ENCODE measurements at regions not wholly inside any gene's neighbourhood (a gene's known extent, or its start where the extent isn't known, plus 50 kb on each side); places are given as distances from the start of the nearest gene placed in this dataset.

DNA sequence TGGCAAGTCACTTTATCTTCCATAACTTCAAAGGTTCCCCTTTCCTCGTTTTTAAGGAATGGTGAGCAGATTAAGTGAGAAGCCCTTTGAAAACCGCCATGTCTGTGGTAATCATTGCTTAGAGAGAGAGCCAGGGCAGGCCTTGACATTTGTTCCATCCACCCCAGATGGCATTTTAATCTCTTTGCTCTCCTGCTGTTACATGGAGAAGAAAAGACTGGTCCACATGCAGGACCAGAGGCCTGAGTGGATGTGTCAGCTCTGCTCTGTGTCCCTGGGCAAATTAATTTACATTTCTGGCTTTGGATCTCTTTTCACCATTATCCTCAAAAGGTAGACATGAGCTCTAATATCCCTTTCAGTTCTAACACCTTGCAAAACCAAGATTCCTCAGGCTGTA lies 157.3 kb upstream of the LPP start:
- H3K27me3 Mint-ChIP-seq (ENCODE audit: insufficient read depth), result no peaks in the 10 kb centered on the region; the same call in 1 of the 2 replicates
- no peak for DNase-seq
- H3K4me3 Mint-ChIP-seq, result no peak overlapping the region
- H3K27ac Mint-ChIP-seq, result no peak overlapping the region
- no peak for TF ChIP-seq CTCF (IDR thresholded peaks at IDR 0.05)
- H3K36me3 Mint-ChIP-seq (ENCODE audit: low read depth), result no peaks in the 10 kb centered on the region
- H3K4me1 Mint-ChIP-seq (ENCODE audit: low read depth), result peaks cover 62% of the 10 kb centered on the region
- H3K9me3 Mint-ChIP-seq, result no peaks in the 10 kb centered on the region

- no peaks in the 10 kb centered on the region for H3K9me3 Mint-ChIP-seq
- TF ChIP-seq CTCF (IDR thresholded peaks at IDR 0.05), result no peak
- peaks cover 60% of the 10 kb centered on the region for H3K4me1 Mint-ChIP-seq (ENCODE audit: low read depth)
- peak overlapping the region; percentile 44; the same call in 1 of the 2 replicates for H3K27ac Mint-ChIP-seq
- DNase-seq, result peak; percentile 75
- no peaks in the 10 kb centered on the region; the same call in 1 of the 2 replicates for H3K27me3 Mint-ChIP-seq (ENCODE audit: insufficient read depth)
- H3K36me3 Mint-ChIP-seq (ENCODE audit: low read depth), result no peaks in the 10 kb centered on the region
- no peak overlapping the region for H3K4me3 Mint-ChIP-seq
These were observed 156.5 kb upstream of the LPP start for GRCh38 chr3:187997490-187997889.

DNA sequence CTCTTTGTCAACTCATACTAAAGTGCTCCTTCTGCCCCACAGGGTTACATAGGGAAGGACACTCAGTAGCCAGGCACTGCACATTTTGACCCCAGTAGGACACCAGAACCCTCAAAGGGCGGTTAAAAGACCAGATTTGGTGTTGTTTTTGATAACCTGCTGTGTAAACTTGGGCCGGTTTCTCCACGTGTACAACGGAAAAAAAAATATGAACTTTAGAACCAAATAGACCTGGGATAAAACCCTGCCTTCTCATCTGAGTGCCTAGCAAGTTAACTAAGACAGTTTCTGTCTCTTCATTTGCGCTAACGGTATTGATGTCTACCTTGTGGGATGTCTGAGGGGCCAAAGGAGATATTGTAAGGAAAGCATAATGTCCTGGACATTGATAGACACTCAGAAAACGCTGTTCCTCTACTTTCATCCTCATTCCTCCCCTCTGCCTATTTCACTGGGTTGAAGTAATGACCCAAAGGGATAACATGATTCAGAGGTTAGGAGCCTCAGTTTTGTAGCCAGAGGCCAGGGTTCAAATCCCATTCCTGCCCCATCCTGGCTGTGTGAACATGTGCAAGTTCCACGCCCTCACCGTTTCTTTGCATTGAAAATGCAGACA lies 155.9 kb upstream of the LPP start:
- DNase-seq, result no peak
- Mint-ChIP-seq H3K27ac (peak overlapping the region; percentile 44; the same call in 1 of the 2 replicates), H3K4me1 (ENCODE audit: low read depth) (peaks cover 54% of the 10 kb centered on the region), H3K4me3 (no peak overlapping the region), H3K36me3 (ENCODE audit: low read depth) (no peaks in the 10 kb centered on the region), H3K27me3 (ENCODE audit: insufficient read depth) (no peaks in the 10 kb centered on the region; the same call in 1 of the 2 replicates), H3K9me3 (no peaks in the 10 kb centered on the region)
- TF ChIP-seq CTCF (IDR thresholded peaks at IDR 0.05), result no peak

DNA sequence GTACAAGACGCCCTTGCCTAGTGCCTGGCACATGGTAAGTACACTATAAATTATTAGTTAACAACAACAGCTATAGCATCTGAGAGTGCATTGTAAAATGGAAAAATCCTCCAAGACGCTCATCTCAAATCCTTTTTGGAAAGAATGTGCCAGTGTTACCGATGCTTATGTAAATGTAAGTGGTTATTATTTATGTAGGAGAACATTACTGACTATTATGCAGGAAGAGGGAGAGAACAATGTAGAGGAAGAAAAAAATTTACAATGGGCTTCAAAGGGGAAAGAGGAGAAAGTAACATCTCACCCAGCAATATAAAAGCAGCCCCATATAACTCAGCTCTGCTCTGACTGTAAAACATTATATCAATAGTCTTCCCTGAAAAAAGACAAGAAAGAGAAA lies 155.3 kb upstream of the LPP start:
- no peak overlapping the region for H3K4me3 Mint-ChIP-seq
- no peaks in the 10 kb centered on the region; the same call in 1 of the 2 replicates for H3K27me3 Mint-ChIP-seq (ENCODE audit: insufficient read depth)
- DNase-seq, result no peak
- H3K27ac Mint-ChIP-seq, result no peak overlapping the region
- no peak for TF ChIP-seq CTCF (IDR thresholded peaks at IDR 0.05)
- H3K9me3 Mint-ChIP-seq, result no peaks in the 10 kb centered on the region
- H3K36me3 Mint-ChIP-seq (ENCODE audit: low read depth), result no peaks in the 10 kb centered on the region
- H3K4me1 Mint-ChIP-seq (ENCODE audit: low read depth), result peaks cover 49% of the 10 kb centered on the region

DNA sequence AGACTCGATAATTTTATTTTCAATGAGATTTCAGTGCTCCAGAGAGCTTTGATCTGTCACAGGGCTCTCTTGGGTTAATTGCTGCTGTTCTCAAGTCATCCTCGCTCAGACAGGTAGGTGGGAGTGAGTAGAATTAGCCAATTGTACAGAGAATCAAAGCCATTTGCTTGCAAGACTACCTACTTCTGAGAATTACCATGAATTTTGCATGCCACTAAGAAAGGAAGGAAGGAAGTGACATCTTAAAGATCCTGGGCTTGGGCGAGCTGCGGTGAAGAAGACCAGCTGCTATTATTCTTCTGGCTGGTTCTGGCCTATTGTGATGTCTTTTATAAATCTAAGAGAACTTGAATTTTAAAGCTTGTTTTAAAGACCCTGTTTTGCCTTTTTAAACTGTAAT lies 154.1 kb upstream of the LPP start:
- H3K27me3 Mint-ChIP-seq (ENCODE audit: insufficient read depth), result no peaks in the 10 kb centered on the region; the same call in 1 of the 2 replicates
- peaks cover 37% of the 10 kb centered on the region for H3K4me1 Mint-ChIP-seq (ENCODE audit: low read depth)
- H3K27ac Mint-ChIP-seq, result no peak overlapping the region
- no peaks in the 10 kb centered on the region for H3K9me3 Mint-ChIP-seq
- TF ChIP-seq CTCF (IDR thresholded peaks at IDR 0.05), result no peak
- H3K36me3 Mint-ChIP-seq (ENCODE audit: low read depth), result no peaks in the 10 kb centered on the region
- DNase-seq, result no peak
- no peak overlapping the region for H3K4me3 Mint-ChIP-seq
